ENCODE measurements at regions not wholly inside any gene's neighbourhood (a gene's known extent, or its start where the extent isn't known, plus 50 kb on each side); places are given as distances from the start of the nearest gene placed in this dataset.
"Not testable (repeated sequence)": the region's sequence is repeated elsewhere in the genome, so short reads cannot be mapped to it uniquely, and the experiment has no call there.

DNA sequence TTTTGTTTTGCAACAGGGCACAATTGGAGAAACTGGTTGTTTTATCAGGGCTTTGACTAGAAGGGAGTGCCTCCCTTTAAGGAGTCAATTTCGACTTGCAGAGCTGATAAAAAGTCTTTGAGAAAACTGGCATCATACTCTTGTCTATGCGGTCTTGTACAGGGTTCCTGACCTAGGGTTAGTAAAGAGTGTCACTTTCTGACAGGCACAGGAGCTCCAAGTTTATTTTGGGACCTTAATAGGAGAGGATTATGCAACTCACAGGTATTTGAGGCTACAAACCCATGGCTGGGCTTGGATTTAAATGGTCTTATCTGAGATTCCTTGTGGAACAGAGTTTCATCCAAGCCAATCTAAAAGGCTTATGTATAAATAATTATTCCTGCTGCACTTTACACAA lies 365.4 kb downstream of the HTR1B start:
- CTCF ChIA-PET = no interaction called here
- no peak for TF ChIP-seq SUZ12 (IDR thresholded peaks at IDR 0.05)
- TF ChIP-seq CTBP1 (IDR thresholded peaks at IDR 0.05; ENCODE audit: borderline replicate concordance) = no peak
- TF ChIP-seq L3MBTL2 (conservative IDR thresholded peaks at IDR 0.05) = no peak
- TF ChIP-seq ELF4 (IDR thresholded peaks at IDR 0.05) = no peak
- no peak for TF ChIP-seq NFRKB (IDR thresholded peaks at IDR 0.05)
- TF ChIP-seq TARDBP (IDR thresholded peaks at IDR 0.05) = no peak
- no peak for TF ChIP-seq ZNF384 (IDR thresholded peaks at IDR 0.05)
- DNase-seq (ENCODE audit: extremely low spot score) = no peak
- POLR2A ChIA-PET = no interaction called here

DNA sequence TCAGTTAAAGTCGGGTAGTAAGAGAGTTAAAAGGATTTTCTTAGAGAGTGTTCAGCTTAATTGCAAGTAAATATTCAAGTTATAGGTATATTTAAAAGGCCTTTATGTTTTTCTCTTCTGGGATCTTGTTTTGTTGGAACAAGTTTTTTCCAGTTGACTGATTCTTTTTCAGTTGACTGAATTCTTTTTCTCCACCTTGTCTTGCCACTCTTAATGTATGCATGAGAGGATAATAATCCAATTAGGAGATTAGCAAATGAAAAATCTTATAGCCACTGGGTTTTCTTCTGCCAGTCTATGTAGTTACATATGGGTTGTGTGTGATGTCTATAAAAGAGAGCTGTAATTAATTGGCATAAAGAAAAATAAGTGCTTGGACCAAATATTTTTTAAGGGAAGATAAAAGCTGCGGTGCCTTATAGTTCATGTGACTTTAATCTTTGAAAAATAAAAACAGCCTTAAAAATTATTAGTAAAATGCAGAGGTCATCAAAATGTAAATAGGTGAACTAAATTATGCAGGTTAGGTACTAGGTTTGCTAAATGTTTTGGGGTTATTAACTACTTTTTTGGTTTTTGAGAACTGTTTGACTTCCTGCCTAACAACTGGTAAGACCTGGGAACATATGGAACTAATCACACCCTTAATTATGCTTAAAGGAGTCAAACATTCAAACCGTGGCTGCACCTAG lies 367.2 kb downstream of the HTR1B start:
- no peak for DNase-seq (ENCODE audit: extremely low spot score)
- no peak for TF ChIP-seq CTBP1 (IDR thresholded peaks at IDR 0.05; ENCODE audit: borderline replicate concordance)
- TF ChIP-seq SP1 (IDR thresholded peaks at IDR 0.05) = no peak
- TF ChIP-seq FOXM1 (IDR thresholded peaks at IDR 0.05; ENCODE audit: borderline replicate concordance) = no peak
- no peak for TF ChIP-seq FOXA1 (IDR thresholded peaks at IDR 0.05)
- TF ChIP-seq, protein P1, sequence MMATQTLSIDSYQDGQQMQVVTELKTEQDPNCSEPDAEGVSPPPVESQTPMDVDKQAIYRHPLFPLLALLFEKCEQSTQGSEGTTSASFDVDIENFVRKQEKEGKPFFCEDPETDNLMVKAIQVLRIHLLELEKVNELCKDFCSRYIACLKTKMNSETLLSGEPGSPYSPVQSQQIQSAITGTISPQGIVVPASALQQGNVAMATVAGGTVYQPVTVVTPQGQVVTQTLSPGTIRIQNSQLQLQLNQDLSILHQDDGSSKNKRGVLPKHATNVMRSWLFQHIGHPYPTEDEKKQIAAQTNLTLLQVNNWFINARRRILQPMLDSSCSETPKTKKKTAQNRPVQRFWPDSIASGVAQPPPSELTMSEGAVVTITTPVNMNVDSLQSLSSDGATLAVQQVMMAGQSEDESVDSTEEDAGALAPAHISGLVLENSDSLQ (IDR thresholded peaks at IDR 0.05) = no peak
- no peak for TF ChIP-seq SUZ12 (IDR thresholded peaks at IDR 0.05)
- TF ChIP-seq ZNF384 (IDR thresholded peaks at IDR 0.05) = no peak
- TF ChIP-seq BHLHE40 (IDR thresholded peaks at IDR 0.05; ENCODE audit: borderline replicate concordance) = no peak
- TF ChIP-seq L3MBTL2 (conservative IDR thresholded peaks at IDR 0.05) = no peak
- TF ChIP-seq HDGF (IDR thresholded peaks at IDR 0.05; ENCODE audit: borderline replicate concordance) = no peak
- TF ChIP-seq ARNT (IDR thresholded peaks at IDR 0.05) = no peak
- no peak for TF ChIP-seq FOXK2 (IDR thresholded peaks at IDR 0.05)
- no peak for TF ChIP-seq ELF4 (IDR thresholded peaks at IDR 0.05)
- TF ChIP-seq LEF1 (IDR thresholded peaks at IDR 0.05; ENCODE audit: borderline replicate concordance) = no peak
- TF ChIP-seq NFRKB (IDR thresholded peaks at IDR 0.05) = no peak
- TF ChIP-seq TARDBP (IDR thresholded peaks at IDR 0.05) = no peak
- ChIA-PET POLR2A (no interaction called here), CTCF (no interaction called here)

DNA sequence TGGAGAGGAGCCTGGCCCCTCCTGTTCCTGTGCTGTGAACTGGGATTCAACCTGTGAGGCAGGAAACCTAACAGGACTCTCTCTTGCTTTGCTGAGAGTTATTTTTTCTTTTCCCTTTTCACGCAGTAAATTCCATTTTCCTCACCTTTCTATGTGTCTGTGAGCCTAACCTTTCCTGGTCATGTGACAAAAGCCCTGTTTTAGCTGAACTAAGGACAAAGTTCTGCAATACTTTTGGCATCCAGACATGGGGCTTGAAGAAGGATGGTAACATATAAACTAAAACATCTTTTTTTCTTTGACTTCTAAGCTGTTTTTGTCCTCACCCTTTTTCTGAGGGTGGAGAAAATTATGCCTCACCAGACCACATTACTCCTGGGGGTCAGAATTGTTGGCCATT lies 368.5 kb downstream of the HTR1B start:
- no peak for TF ChIP-seq CTBP1 (IDR thresholded peaks at IDR 0.05; ENCODE audit: borderline replicate concordance)
- POLR2A ChIA-PET = no interaction called here

DNA sequence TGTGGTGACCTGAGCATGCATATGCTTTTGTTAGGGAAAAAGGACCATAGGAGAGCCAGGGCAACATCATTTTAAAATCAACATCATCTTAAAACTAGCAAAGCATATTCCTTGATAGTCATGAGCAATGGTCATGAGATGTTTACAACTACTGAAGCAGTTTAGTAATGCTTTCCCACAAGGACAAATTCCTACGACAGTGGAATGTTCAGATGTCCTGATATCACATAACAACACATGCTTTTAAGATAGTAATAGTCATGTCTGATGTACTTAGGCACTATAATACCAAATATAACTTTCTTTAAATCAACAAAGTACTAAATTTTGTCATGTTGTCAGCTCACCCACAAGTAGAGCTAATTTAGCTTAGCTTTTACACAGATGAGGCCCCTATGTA lies 370.3 kb downstream of the HTR1B start:
- ChIA-PET CTCF (no interaction called here), POLR2A (no interaction called here)
- no peak for TF ChIP-seq TARDBP (IDR thresholded peaks at IDR 0.05)
- no peak for TF ChIP-seq SUZ12 (IDR thresholded peaks at IDR 0.05)
- TF ChIP-seq LEF1 (IDR thresholded peaks at IDR 0.05; ENCODE audit: borderline replicate concordance) = no peak
- no peak for TF ChIP-seq CTBP1 (IDR thresholded peaks at IDR 0.05; ENCODE audit: borderline replicate concordance)
- no peak for TF ChIP-seq FOXA1 (IDR thresholded peaks at IDR 0.05)
- no peak for TF ChIP-seq HDGF (IDR thresholded peaks at IDR 0.05; ENCODE audit: borderline replicate concordance)
- no peak for TF ChIP-seq L3MBTL2 (conservative IDR thresholded peaks at IDR 0.05)
- TF ChIP-seq FOXK2 (IDR thresholded peaks at IDR 0.05) = no peak
- TF ChIP-seq ZNF384 (IDR thresholded peaks at IDR 0.05) = no peak
- TF ChIP-seq BHLHE40 (IDR thresholded peaks at IDR 0.05; ENCODE audit: borderline replicate concordance) = no peak
- TF ChIP-seq ARNT (IDR thresholded peaks at IDR 0.05) = no peak
- no peak for TF ChIP-seq FOXM1 (IDR thresholded peaks at IDR 0.05; ENCODE audit: borderline replicate concordance)
- no peak for TF ChIP-seq SP1 (IDR thresholded peaks at IDR 0.05)
- TF ChIP-seq NFRKB (IDR thresholded peaks at IDR 0.05) = no peak
- DNase-seq (ENCODE audit: extremely low spot score) = no peak

More for the DNA sequence above, 368.5 kb downstream of the HTR1B start:
- DNase-seq (ENCODE audit: extremely low spot score) = no peak
- CTCF ChIA-PET = no interaction called here

DNA sequence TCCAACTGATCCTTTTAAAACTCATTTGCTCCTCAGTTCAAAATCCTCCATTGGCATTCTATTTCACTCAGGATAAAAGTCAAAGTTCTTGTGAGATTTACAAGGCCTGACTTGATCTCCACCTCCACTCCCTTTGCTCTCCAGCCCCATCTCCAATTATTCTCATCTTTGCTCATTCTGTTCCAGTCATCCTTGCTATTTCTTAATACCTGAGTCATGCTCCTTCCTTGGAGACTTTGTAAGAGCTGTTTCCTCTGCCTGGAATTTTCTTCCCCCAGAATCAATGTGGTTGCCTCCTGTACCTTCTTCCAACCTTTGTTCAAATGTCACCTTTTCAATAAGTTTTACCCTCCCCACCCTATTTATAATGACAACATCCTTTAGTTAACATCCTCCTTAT lies 373.5 kb downstream of the HTR1B start:
- ChIA-PET POLR2A (no interaction called here), CTCF (no interaction called here)
- no peak for TF ChIP-seq FOXM1 (IDR thresholded peaks at IDR 0.05; ENCODE audit: borderline replicate concordance)
- no peak for TF ChIP-seq SUZ12 (IDR thresholded peaks at IDR 0.05)
- TF ChIP-seq ELF4 (IDR thresholded peaks at IDR 0.05) = no peak
- no peak for TF ChIP-seq L3MBTL2 (conservative IDR thresholded peaks at IDR 0.05)
- TF ChIP-seq HDGF (IDR thresholded peaks at IDR 0.05; ENCODE audit: borderline replicate concordance) = no peak
- DNase-seq (ENCODE audit: extremely low spot score) = no peak

DNA sequence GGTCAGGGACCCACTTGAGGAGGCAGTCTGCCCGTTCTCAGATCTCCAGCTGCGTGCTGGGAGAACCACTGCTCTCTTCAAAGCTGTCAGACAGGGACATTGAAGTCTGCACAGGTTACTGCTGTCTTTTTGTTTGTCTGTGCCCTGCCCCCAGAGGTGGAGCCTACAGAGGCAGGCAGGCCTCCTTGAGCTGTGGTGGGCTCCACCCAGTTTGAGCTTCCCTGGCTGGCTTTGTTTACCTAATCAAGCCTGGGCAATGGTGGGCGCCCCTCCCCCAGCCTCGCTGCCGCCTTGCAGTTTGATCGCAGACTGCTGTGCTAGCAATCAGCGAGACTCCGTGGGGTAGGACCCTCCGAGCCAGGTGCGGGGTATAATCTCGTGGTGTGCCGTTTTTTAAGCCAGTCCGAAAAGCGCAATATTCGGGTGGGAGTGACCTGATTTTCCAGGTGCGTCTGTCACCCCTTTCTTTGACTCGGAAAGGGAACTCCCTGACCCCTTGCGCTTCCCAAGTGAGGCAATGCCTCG lies 375.4 kb downstream of the HTR1B start:
- DNase-seq (ENCODE audit: extremely low spot score); CTCF ChIA-PET; POLR2A ChIA-PET: not testable (repeated sequence)

DNA sequence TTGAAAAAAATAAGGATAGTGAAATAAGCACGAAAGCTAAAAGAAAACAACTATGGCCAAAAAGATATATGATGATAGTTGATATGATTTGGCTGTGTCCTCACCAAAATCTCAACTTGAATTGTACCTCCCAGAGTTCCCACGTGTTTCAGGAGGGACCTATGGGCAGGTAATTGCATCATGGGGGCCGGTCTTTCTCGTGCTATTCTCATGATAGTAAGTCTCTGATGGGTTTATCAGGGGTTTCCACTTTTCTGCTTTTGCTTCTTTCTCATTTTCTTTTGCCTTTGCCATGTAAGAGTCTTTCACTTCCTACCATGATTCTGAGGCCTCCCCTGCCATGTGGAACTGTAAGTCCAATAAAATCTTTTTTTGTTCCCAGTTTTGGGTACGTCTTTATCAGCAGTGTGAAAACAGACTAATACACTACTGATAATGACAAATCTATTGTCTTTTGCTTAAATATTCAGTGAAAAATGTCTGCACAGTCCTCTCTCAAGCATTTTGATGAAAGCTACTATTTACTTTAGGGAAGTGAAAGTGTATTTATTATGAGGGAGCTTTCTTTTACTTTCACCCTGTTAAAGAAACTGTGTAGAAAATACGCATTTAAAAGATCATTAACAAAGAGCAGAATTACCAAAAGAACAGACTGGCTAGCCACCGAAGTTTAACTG lies 389.1 kb downstream of the HTR1B start:
- ChIA-PET POLR2A (no interaction called here), CTCF (no interaction called here)
- no peak for DNase-seq (ENCODE audit: extremely low spot score)
- no peak for TF ChIP-seq LEF1 (IDR thresholded peaks at IDR 0.05; ENCODE audit: borderline replicate concordance)

DNA sequence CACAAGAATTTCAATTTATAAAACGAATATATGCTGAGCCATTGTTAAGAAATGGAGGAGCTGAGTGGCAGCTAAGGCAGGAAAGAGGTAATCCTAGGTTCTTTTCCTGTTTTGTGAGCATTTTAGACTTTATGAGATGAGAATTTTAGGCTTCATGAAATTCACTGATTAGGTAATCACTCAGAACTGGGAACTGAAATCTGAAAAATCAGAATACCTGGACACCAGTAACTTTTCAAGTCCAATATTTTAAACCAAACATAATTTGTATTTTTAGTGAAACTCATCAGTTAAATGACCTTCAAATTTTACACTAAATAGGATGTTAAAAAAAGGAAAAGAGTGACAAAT lies 389.9 kb downstream of the HTR1B start:
- CTCF ChIA-PET = no interaction called here
- DNase-seq (ENCODE audit: extremely low spot score) = no peak
- TF ChIP-seq ARNT (IDR thresholded peaks at IDR 0.05) (no peak), FOXK2 (IDR thresholded peaks at IDR 0.05) (no peak)
- POLR2A ChIA-PET = no interaction called here

Data from HEK293T (cell line).